ENCODE measurements at regions not wholly inside any gene's neighbourhood (a gene's known extent, or its start where the extent isn't known, plus 50 kb on each side); places are given as distances from the start of the nearest gene placed in this dataset.
A peak's percentile ranks its signal among the peaks of the same experiment; 100 is the strongest.
"Not testable (repeated sequence)": the region's sequence is repeated elsewhere in the genome, so short reads cannot be mapped to it uniquely, and the experiment has no call there.

- DNase-seq: no peak
These were observed 150.3 kb upstream of the ETV3 start for GRCh38 chr1:157288492-157288891.

GRCh38 chr1:157288006-157288405 is 149.8 kb upstream of the ETV3 start:
- DNase-seq: no peak

- DNase-seq: no peak
These were observed 149.3 kb upstream of the ETV3 start for GRCh38 chr1:157287462-157287861.

GRCh38 chr1:157286646-157287420 is 148.6 kb upstream of the ETV3 start:
- DNase-seq: no peak

GRCh38 chr1:157286096-157286495 is 147.9 kb upstream of the ETV3 start:
- DNase-seq: no peak

GRCh38 chr1:157284451-157284850 is 146.3 kb upstream of the ETV3 start:
- no peak for DNase-seq

- no peak for DNase-seq
These were observed 141.6 kb upstream of the ETV3 start for GRCh38 chr1:157279802-157280140.

GRCh38 chr1:157279138-157279801 is 141.1 kb upstream of the ETV3 start:
- peak; percentile 7 for DNase-seq

GRCh38 chr1:157278383-157279137 is 140.4 kb upstream of the ETV3 start:
- no peak for DNase-seq

- DNase-seq: no peak
These were observed 139.7 kb upstream of the ETV3 start for GRCh38 chr1:157277913-157278312.

- no peak for DNase-seq
These were observed 139.1 kb upstream of the ETV3 start for GRCh38 chr1:157277281-157277680.

- DNase-seq: no peak
These were observed 136.7 kb upstream of the ETV3 start for GRCh38 chr1:157274698-157275534.

GRCh38 chr1:157272729-157273524 is 134.7 kb upstream of the ETV3 start:
- no peak for DNase-seq

GRCh38 chr1:157272264-157272663 is 134.1 kb upstream of the ETV3 start:
- DNase-seq: no peak

GRCh38 chr1:157270705-157271274 is 132.6 kb upstream of the ETV3 start:
- DNase-seq: no peak

- no peak for DNase-seq
These were observed 131.6 kb upstream of the ETV3 start for GRCh38 chr1:157269656-157270375.

- DNase-seq: no peak
These were observed 124.7 kb upstream of the ETV3 start for GRCh38 chr1:157262891-157263290.

GRCh38 chr1:157262422-157262821 is 124.2 kb upstream of the ETV3 start:
- DNase-seq: no peak

GRCh38 chr1:157255891-157256290 is 117.7 kb upstream of the ETV3 start:
- not testable (repeated sequence) for DNase-seq

- not testable (repeated sequence) for DNase-seq
These were observed 116.0 kb upstream of the ETV3 start for GRCh38 chr1:157254183-157254582.

All from tongue (tissue), 1 donor.